Skin epidermis (tissue), 12 donors: ENCODE measurements at regions not wholly inside any gene's neighbourhood (a gene's known extent, or its start where the extent isn't known, plus 50 kb on each side); places are given as distances from the start of the nearest gene placed in this dataset.
A peak's percentile ranks its signal among the peaks of the same experiment; 100 is the strongest.
"Not testable (repeated sequence)": the region's sequence is repeated elsewhere in the genome, so short reads cannot be mapped to it uniquely, and the experiment has no call there.

ENCODE experiments used
- H3K27ac ChIP-seq, 21 experiments: fragments of 200-600 bp; sonication (generic) in 11 of 21; one replicate each; pipeline ENCODE4 v1.5.0; 2020; ENCODE audit warnings: mild to moderate bottlenecking in 3 of 21, inconsistent platforms in 2 of 21, moderate library complexity in 2 of 21
- H3K4me3 ChIP-seq, 7 experiments: fragments of 200-600 bp; sonication (generic) in 2 of 7; one replicate each; pipeline ENCODE4 v1.5.0; 2020; ENCODE audit warnings: inconsistent platforms in 2 of 7, mild to moderate bottlenecking in 2 of 7, moderate library complexity in 1 of 7

DNA sequence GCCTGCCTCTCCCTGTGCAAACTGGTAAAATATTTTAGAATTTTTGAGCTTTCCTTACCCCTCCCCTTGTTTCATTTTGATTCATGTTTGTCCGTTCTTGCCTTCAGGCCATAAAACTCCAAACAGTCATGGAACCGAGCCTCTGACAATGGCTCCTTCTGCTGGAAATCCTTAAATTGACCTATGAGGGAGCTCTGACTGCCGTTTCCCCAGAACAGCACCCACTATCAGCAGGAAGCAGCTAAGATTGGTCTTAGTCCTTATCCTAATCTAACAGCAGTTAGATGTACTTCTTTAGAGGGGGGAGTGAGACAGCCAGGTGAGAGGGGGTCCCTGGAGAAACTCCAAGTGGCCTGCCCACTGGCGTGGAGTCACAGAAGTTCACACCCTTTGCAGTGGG lies 106.7 kb downstream of the FAM174A start:
- Histone ChIP-seq H3K4me3 (no peak overlapping the region), H3K27ac (no peak overlapping the region)

DNA sequence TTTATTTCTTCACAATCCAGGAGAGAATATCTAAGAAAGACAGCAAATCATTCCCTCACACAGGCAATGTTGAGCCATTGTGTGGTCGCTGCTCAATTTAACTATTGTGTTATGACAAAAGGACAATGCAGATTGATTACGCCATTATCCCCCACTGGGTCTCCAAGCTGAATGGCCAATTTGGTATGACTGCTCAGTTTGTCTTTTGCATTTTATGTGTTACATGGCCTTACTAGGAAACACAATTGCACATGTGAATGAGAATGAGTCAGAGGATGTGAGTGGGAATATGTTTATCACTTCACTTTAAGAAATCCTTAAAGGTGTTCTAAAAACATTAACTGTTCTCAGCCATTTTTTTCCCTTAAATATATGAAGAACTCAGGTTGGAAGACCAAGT lies 108.3 kb downstream of the FAM174A start:
- no peak overlapping the region for H3K4me3 ChIP-seq
- no peak overlapping the region for H3K27ac ChIP-seq

DNA sequence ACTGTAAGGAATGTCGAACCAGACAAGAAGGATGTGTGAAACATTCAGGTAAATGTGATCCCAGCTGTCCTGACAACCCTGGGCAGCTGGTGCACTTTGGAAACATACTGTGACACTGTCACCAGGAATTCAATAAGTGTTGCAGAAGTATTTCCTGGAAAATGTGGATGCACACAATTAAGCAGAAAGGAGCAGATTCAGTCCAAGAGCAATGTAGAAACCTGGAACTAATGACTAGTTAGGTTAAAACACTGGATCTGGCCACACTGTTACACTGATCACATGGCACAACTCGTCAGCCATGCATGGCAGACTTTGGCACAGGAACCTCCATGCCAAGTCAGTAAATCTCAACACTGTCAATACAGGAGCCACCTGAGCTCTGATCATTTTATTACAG lies 109.0 kb downstream of the FAM174A start:
- Histone ChIP-seq H3K27ac (no peak overlapping the region), H3K4me3 (no peak overlapping the region)

DNA sequence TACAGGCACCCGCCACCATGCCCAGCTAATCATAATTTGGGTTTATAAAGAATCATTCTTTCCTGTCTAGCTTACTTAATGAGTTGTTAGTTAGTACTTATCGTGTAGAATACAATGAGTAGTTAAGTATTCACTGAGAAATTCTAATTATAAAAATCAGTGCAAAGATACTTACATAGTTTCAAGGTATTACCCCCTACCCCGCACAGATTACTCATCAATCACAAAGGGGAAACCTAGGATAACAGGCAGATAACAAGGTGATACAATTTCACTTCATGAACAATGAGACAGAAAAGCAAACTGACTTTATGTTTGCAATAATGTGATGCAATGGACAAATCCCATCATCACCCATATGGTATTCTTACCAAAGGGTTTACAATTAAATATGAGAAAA lies 109.6 kb downstream of the FAM174A start:
- Histone ChIP-seq H3K27ac (no peak overlapping the region), H3K4me3 (no peak overlapping the region)

DNA sequence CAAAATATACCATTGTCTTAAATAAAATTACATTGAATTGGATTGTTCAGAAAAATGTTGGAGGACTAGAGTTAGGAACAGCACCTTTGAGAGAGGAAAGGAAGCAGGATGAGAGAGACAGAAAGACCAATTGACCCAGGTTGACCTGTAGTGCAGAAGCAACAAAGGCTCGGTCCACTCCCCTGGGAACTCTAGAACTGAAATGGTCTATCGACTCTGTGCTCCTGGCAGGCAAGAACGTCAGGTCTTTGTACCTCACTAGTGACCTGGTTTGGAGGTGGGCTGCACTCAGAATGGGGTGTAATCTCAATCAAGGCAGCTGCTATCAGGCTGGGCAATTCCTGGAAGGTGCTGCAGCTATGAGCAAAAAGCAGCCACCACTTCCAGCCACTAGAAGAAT lies 110.8 kb downstream of the FAM174A start:
- Histone ChIP-seq H3K4me3 (no peak overlapping the region), H3K27ac (no peak overlapping the region)

DNA sequence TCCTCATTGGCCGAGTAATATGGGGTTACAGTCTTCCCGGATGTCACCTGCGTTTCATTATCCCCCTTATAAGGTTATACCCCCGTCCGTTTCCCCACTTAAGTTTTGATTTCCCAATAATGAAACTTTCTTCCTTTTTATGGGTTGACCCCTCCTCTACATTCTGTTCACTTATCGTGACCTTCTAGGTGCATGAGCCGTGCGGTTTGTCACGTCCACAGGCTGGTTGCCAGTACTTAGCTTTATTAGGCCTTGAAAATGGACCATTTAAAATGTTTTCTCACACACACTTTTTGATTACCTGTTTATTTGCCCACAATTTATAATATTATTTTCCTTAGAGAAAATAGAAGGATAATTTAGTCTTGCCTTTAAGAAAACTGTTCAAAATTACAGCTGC lies 111.5 kb downstream of the FAM174A start:
- Histone ChIP-seq H3K27ac (no peak overlapping the region), H3K4me3 (no peak overlapping the region)

DNA sequence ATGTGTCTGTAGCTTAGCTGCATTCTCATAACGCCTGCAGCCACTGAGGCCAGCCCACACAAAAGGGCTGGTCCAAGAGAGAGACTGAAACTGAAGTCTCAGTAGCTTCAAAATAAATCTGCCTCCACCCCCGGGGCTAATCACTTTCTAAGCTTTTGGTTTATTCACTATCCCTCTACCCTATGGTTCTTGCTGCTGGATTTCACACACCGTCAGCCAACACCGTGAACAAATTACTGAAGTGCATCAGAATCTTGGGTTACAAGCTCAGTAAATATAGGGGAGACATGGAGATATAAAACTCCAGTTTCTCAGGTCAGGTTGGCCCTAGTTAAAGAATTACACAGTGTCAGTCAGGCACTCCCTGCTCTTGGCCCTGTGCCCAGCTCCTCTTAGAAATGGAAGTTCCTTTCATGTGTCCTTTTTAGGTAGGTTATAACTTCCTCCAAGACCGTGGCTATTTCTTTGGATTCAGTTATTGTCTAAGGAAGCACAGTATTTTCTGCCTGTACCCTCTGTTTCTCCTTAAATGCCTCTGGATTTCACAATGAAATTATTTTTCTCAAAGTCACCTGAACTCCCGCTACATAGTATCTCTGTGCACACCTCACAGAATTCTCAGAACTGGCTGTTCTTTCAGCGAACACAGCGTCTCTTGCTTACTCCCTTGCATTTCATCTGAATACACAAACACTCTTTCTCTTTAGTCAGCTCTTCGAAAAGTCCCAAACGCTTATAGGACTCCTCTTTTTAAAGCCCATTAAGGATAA lies 112.5 kb downstream of the FAM174A start:
- Histone ChIP-seq H3K27ac (peak overlapping the region in 1 of 21 experiments; percentile 4), H3K4me3 (peak overlapping the region in 1 of 7 experiments; percentile 13)

DNA sequence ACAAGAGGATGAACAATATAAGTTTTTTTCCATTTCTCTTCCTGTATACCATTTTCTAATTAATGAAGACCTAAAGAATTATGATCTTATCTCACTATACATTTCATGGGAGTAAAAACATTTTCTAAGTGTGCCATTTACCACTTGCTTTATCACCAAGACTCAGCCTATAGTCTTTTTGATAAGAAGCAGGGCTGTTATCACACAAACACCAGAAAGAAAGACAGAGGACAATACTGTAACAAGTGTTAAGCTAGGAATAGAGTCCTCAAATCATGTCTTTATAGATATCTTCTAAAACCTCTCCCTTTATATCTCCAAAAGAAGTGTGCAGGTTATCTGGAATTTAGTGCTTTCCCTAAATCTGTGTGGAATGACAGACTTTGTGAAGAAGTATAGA lies 119.7 kb downstream of the FAM174A start:
- no peak overlapping the region for H3K27ac ChIP-seq

DNA sequence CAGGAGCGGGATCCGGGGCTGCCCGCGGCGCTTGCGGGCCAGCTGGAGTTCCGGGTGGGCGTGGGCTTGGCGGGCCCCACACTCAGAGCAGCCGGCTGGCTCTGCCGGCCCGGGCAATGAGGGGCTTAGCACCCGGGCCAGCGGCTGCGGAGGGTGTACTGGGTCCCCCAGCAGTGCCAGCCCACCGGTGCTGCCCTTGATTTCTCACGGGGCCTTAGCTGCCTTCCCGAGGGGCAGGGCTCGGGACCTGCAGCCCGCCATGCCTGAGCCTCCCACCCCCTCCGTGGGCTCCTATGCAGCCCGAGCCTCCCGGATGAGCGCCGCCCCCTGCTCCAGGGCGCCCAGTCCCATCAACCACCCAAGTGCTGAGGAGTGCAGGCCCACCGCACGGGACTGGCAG lies 121.6 kb downstream of the FAM174A start:
- not testable (repeated sequence) for H3K4me3 ChIP-seq, H3K27ac ChIP-seq

More for the DNA sequence above, 119.7 kb downstream of the FAM174A start:
- no peak overlapping the region for H3K4me3 ChIP-seq

DNA sequence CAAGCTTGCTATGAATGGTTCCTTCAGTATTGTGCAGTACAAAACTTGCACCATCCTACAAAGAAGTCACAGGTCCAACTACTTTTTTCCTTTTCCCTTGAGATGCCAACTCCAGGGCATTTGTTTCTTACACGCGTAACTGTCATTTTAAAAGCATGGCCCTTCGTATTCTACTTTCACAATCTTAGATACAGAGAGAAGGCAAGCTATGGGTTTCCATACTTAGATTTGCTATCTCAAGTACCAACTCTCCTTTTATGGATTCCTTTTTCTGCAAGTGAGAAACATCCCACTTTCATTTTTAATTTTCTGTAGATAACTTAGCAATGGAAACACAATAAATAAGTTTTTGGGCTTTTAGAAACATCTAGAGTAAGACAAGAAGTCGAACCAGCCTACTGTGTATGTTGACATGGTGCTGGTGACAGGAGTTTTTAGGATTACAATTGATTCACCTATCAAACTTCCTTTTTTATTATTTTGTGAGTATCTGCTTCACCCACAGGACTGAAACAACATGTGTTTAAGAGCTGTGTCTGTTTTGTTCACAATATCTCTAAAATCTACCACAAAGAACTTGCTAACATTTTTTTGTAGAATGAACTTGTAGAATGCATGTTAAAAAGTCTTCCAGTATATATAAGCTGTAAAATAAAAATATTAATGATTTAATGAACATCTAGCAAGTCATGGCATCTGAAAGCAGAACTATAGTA lies 124.1 kb downstream of the FAM174A start:
- Histone ChIP-seq H3K4me3 (no peak overlapping the region), H3K27ac (no peak overlapping the region)

DNA sequence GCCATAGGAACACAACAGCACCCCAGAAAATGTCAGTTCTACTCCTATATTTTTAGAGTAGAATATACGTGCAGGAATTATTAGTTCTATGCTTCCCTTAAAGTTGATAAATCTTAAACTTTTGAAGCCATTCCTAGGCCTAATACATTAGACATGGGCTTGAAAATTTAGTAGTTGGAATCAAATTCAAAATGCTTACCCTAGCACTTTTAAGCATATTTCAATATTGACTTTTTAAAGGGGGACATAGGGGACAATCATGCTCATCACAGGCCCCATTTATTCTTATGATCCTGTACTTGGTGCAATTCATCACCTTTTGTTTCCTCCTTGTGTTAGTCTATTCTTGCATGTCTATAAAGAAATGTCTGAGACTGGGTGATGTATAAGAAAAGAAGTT lies 129.0 kb downstream of the FAM174A start:
- H3K4me3 ChIP-seq, result no peak overlapping the region
- no peak overlapping the region for H3K27ac ChIP-seq

DNA sequence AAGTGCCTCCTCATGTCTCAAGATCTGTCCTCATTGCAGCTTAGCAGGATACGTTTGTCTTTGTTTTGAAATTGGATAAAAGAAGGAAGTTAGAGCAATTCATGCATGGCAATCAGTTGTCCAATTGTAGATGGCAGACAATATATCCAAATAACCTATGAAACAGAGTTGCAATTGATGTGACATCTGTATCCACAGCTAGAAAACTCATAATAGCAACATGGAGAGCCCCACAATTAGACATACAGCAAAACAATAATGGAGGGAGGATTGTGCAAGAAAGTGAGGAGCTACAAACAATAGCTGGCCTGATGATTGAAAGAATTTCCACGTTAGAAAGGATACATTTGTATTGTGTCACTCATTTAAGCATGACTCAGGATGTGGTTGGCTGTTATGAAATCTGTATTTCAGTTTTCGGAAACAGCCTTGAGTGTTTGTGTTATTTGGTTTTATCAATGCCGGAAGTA lies 132.0 kb downstream of the FAM174A start:
- no peak overlapping the region for H3K4me3 ChIP-seq
- peak overlapping the region in 5 of 21 experiments; percentile 8 to 62 (median 52) for H3K27ac ChIP-seq

DNA sequence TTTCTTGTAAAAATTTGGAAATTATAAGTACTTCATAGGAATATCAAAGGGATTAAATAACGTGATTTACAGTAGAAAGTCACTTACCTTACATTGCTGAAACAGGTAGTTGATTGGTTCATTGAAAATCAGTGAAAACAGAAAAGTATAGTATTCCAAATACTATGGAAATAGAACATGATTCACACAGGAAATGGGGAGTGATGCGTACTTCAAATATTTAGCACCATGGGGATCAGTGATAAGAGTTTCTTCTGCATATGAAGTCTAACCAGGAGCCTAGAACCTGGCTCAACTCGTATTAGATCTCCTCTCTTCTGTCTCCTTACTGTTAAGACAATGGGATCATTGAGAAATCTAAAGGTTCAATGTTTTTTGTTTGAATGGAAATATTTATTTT lies 133.3 kb downstream of the FAM174A start:
- no peak overlapping the region for H3K4me3 ChIP-seq
- H3K27ac ChIP-seq, result peak overlapping the region in 1 of 21 experiments; percentile 56

DNA sequence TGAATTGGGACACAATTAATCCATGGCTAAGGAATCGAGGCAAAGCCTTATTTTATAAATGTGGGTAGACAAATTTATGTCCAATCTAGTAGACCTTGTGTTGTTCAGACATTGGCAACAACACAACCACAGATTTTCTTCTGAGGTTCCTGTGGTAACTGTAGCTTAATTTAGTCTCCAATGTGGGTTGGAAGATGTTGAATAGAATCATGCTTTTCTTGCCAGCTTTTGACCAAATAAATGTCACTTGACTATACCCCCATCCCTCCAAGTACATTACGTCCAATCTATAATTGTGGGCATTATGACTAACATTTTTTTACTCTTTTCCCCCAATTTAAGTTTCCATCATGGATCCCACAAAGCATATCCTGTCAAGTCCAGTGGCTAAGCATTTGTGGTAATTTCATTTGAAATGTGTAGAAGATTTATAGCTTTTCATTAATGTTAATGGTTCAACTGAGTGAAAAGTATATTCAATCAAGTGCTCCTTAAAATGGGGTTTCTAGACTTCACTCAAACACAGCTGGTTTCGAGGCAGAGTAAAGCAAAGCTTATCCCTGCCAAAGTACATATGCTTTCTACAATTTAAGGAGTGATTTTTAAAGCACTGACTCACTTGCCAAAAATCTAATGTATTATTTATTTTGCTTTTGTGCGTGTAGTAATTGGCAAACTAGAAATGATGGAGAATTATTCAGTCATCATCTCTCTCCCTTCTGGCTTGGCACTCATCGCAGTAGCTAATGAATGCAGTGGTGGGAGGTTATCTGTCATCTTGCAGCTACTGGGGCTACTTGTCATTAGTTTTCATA lies 141.8 kb downstream of the FAM174A start:
- no peak overlapping the region for H3K4me3 ChIP-seq
- no peak overlapping the region for H3K27ac ChIP-seq

DNA sequence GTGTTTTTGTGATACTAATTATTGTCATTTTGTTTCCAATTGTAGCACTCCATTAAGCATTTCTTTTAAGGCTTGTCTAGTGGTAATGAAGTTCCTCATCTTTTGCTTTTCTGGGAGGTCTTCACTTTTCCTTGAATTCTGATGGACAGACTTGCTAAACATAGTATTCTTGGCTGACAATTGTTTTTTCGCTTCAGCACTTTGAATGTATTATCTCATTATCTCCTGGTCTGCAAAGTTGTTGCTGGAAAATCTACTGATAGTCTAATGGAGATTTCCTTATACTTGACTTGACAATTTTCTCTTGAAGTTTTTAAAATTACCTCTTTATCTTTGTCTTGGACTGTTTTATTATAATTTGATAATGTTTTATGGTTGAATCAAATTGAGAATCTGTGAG lies 147.5 kb downstream of the FAM174A start:
- Histone ChIP-seq H3K4me3 (no peak overlapping the region), H3K27ac (no peak overlapping the region)

DNA sequence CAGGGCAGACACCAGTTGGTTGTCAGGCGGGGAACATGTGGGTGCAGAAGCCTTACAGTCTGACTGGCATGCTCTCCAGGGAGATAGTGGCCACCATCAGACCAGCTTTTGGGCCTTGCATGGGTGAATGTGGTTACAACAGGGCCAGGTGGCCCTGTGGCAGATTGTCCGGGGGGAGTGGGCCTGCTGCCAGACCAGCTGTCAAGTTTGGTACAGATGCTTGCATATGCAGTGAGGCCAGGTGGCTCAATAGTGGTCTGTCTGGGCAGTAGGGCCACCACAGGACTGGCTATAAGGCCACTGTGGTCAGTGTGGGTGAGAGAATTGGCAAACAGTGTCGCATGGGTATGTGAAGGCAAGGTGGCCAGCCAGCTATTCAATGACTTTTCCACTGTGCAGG lies 148.7 kb downstream of the FAM174A start:
- H3K4me3 ChIP-seq, result no peak overlapping the region
- no peak overlapping the region for H3K27ac ChIP-seq

DNA sequence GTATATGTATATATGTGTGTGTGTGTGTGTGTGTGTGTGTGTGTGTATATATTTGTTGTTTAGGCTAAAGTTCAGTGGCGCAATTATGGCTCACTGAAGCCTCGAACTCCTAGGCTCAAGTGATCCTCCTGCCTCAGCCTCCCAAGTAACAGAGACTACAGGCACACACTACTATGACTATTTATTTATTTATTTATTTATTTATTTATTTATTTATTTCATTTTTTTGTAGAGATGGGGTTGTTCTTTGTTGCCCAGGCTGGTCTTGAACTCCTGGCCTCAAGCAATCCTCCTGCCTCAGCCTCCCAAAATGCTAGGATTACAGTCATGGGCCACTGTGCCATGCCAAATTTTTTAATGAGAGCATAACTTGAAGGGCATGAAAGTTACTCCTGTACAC lies 149.9 kb downstream of the FAM174A start:
- H3K4me3 ChIP-seq, H3K27ac ChIP-seq: not testable (repeated sequence)

DNA sequence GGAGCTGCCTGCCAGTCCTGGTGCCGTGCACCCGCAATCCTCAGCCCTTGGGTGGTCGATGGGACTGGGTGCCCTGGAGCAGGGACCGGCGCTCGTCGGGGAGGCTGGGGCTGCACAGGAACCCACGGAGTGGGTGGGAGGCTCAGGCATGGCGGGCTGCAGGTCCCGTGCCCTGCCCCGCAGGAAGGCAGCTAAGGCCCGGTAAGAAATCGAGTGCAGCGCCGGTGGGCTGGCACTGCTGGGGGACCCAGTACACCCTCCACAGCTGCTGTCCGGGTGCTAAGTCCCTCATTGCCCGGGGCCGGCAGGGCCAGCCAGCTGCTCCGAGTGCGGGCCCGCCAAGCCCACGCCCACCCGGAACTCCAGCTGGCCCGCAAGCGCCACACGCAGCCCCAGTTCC lies 153.7 kb downstream of the FAM174A start:
- not testable (repeated sequence) for H3K27ac ChIP-seq, H3K4me3 ChIP-seq

DNA sequence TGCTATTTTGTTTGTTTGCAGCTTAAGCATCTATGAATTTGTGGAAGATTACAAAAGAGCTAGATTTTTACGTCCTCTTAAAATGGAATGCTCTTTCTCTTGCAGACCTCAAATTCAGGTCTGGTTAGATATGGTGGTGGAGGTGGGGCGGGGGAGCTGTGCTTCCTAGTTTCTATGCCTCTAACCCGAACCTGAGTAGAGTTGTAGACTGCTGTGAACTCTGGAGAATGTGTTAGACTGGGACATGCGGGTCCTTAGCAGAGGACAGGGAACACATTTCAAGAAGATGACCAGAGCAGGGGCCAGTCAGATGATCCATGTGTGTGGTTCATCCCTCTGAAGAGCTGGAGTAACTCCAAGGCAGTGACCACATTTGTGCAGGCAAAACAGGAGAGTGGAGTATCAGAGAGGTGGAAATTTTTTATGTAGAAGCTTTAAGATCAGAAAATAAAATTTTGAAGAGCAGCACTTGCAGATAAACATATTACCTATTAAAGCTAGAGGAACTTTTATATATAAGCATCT lies 154.9 kb downstream of the FAM174A start:
- Histone ChIP-seq H3K27ac (no peak overlapping the region), H3K4me3 (no peak overlapping the region)

DNA sequence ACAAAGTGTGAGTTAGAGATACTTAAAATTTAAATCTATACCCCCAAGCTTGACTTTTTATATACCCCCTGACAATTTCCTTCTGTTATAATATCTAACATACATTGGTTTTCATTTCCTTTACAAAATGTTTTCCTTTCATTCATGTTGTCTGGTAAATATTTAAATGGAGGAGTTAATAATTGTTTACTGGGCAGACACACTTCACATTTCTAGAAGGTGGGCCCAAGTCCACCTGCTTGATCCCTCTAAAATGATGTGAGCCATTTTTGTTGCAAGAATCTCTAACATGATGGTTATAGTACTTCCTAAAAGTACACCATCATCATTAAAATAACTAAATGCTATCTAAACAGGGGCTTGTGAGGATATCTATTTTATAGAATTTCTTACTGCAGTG lies 155.9 kb downstream of the FAM174A start:
- Histone ChIP-seq H3K4me3 (no peak overlapping the region), H3K27ac (no peak overlapping the region)
